HepG2 (cell line): ENCODE measurements at regions not wholly inside any gene's neighbourhood (a gene's known extent, or its start where the extent isn't known, plus 50 kb on each side); places are given as distances from the start of the nearest gene placed in this dataset.
A peak's percentile ranks its signal among the peaks of the same experiment; 100 is the strongest.

Source experiments
- CREB1 ChIP-seq, 2 experiments: fragments of 450-650 bp in 1 of 2; IDR thresholded peaks; 2 replicates each; pipeline ENCODE4 v1.6.1; 2016 to 2017; ENCODE audit warnings: control low read depth in 1 of 2, mild to moderate bottlenecking in 1 of 2, missing compliant biosample characterization in 1 of 2, missing genetic modification characterization in 1 of 2
- KLF12 ChIP-seq: sonication (generic); formaldehyde crosslinking; IDR thresholded peaks from 2 replicates; pipeline ENCODE4 v1.4.0; 2020; ENCODE audit warnings: missing genetic modification reagents, borderline replicate concordance
- LCORL ChIP-seq, 2 experiments: fragments of 450-650 bp in 1 of 2; sonication (generic) in 1 of 2; formaldehyde crosslinking in 1 of 2; IDR thresholded peaks; 2 replicates each; pipeline versions ENCODE4 v1.5.0 to v1.6.1; 2017 to 2020; ENCODE audit warnings: antibody characterized with exemption in 1 of 2, missing genetic modification reagents in 1 of 2
- NFIB ChIP-seq: sonication (generic); formaldehyde crosslinking; IDR thresholded peaks from 2 replicates; pipeline ENCODE4 v1.9.0; 2021; ENCODE audit warnings: missing genetic modification reagents, mild to moderate bottlenecking, borderline replicate concordance
- PHF21A ChIP-seq: sonication (generic); formaldehyde crosslinking; IDR thresholded peaks from 2 replicates; pipeline ENCODE4 v1.5.0; 2020; ENCODE audit warnings: mild to moderate bottlenecking, missing genetic modification reagents
- POLR2AphosphoS5 ChIP-seq: IDR thresholded peaks from 2 replicates; pipeline ENCODE4 v1.6.1; 2012; ENCODE audit warnings: low read depth, low read length
- U2AF2 ChIP-seq: fragments of 200-400 bp; formaldehyde crosslinking; IDR thresholded peaks from 2 replicates; pipeline ENCODE4 v1.6.1; 2017; ENCODE audit warnings: low read depth, mild to moderate bottlenecking, low read length
- ZBTB44 ChIP-seq: sonication (generic); formaldehyde crosslinking; IDR thresholded peaks from 2 replicates; pipeline ENCODE4 v1.4.0; 2020; ENCODE audit warnings: missing genetic modification reagents
- ZHX2 ChIP-seq, 2 experiments: sonication (generic) in 1 of 2; formaldehyde crosslinking in 1 of 2; IDR thresholded peaks; 2 replicates each; pipeline versions ENCODE4 v1.6.1 to v1.9.0; 2014 to 2022; ENCODE audit warnings: antibody characterized with exemption in 1 of 2, borderline replicate concordance in 1 of 2, inconsistent platforms in 1 of 2, low read depth in 1 of 2, missing genetic modification reagents in 1 of 2
- ZKSCAN5 ChIP-seq: sonication (generic); formaldehyde crosslinking; IDR thresholded peaks from 2 replicates; pipeline ENCODE4 v1.5.1; 2020; ENCODE audit warnings: mild to moderate bottlenecking, missing genetic modification reagents
- ZNF234 ChIP-seq: sonication (generic); formaldehyde crosslinking; conservative IDR thresholded peaks from 2 replicates; pipeline ENCODE4 v1.5.1; 2020; ENCODE audit warnings: mild to moderate bottlenecking, missing genetic modification reagents
- ZNF318 ChIP-seq: sonication (generic); formaldehyde crosslinking; IDR thresholded peaks from 2 replicates; pipeline ENCODE4 v1.4.0; 2020; ENCODE audit warnings: mild to moderate bottlenecking, missing genetic modification reagents
- ZNF430 ChIP-seq: sonication (generic); formaldehyde crosslinking; IDR thresholded peaks from 2 replicates; pipeline ENCODE4 v1.9.0; 2021; ENCODE audit warnings: mild to moderate bottlenecking, missing genetic modification reagents
- ZNF839 ChIP-seq: sonication (generic); formaldehyde crosslinking; IDR thresholded peaks from 2 replicates; pipeline ENCODE4 v1.4.0; 2020; ENCODE audit warnings: missing genetic modification reagents, mild to moderate bottlenecking, borderline replicate concordance

GRCh38 chr3:83500422-83500821 lies 1458.4 kb upstream of the CADM2 start (continued):
- TF ChIP-seq ZHX2 (IDR thresholded peaks at IDR 0.05; ENCODE audit: low read depth) (peak; percentile 26; the same call in 1 of the 2 replicates), ZHX2 (CRISPR knock-in tag; IDR thresholded peaks at IDR 0.05; ENCODE audit: borderline replicate concordance) (no peak), ZNF839 (CRISPR knock-in tag) (no peak), ZNF234 (no peak), PHF21A (CRISPR knock-in tag) (peak; percentile 33; the same call in 1 of the 2 replicates), ZNF430 (CRISPR knock-in tag) (no peak), NFIB (no peak), ZKSCAN5 (CRISPR knock-in tag) (no peak), POLR2AphosphoS5 (no peak), LCORL (IDR thresholded peaks at IDR 0.05) (no peak), LCORL (CRISPR knock-in tag; IDR thresholded peaks at IDR 0.05) (0 out of 2 replicates have a peak, but pooled peaks have one; percentile 54), KLF12 (CRISPR knock-in tag) (no peak), CREB1 (IDR thresholded peaks at IDR 0.05) (no peak), CREB1 (CRISPR knock-in tag; IDR thresholded peaks at IDR 0.05) (peak; percentile 25; the same call in 1 of the 2 replicates), ZNF318 (no peak), U2AF2 (no peak), ZBTB44 (no peak)
